Esophagus muscularis mucosa (tissue), 4 donors: ENCODE measurements at regions not wholly inside any gene's neighbourhood (a gene's known extent, or its start where the extent isn't known, plus 50 kb on each side); places are given as distances from the start of the nearest gene placed in this dataset.

Experiments used
- EP300 ChIP-seq: sonication (generic); formaldehyde crosslinking; IDR thresholded peaks from one replicate; pipeline ENCODE4 v1.6.1; 2017; ENCODE audit warnings: antibody characterized with exemption
- POLR2A ChIP-seq: fragments of 450-650 bp; IDR thresholded peaks from one replicate; pipeline ENCODE4 v1.6.1; 2017; ENCODE audit warnings: antibody characterized with exemption, moderate library complexity, mild to moderate bottlenecking, low read depth
- POLR2AphosphoS5 ChIP-seq, 2 donors: sonication (generic); formaldehyde crosslinking; IDR thresholded peaks; one replicate each; pipeline ENCODE4 v1.6.1; 2017; ENCODE audit warnings: antibody characterized with exemption in 2 of 2
- TF ChIP-seq, protein P1 (sequence below), 3 experiments: fragments of 200-600 bp in 2 of 3; fragments of 450-650 bp in 1 of 3; sonication (generic) in 2 of 3; IDR thresholded peaks; one replicate each; pipeline ENCODE4 v1.5.1; 2017 to 2019; ENCODE audit warnings: antibody characterized with exemption in 3 of 3, mild to moderate bottlenecking in 2 of 3, moderate library complexity in 1 of 3

DNA sequence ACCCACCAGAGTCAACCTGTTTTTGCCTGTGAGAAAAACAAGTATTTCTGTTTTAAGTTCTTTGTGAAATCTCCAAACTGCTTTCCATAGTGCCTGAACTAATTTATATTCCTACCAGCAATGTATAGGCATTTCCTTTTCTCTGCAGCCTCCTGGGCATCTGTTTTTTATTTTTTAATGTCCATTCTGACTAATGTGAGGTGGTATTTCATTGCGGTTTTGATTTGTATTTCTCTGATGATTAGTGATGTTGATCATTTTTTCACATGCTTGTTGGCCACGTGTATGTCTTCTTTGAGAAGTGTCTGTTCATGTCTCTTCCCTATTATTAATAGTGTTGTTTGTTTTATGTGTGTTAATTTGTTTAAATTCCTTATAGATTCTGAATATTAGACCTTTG lies 820.5 kb downstream of the MCTP2 start:
- TF ChIP-seq, protein P1, sequence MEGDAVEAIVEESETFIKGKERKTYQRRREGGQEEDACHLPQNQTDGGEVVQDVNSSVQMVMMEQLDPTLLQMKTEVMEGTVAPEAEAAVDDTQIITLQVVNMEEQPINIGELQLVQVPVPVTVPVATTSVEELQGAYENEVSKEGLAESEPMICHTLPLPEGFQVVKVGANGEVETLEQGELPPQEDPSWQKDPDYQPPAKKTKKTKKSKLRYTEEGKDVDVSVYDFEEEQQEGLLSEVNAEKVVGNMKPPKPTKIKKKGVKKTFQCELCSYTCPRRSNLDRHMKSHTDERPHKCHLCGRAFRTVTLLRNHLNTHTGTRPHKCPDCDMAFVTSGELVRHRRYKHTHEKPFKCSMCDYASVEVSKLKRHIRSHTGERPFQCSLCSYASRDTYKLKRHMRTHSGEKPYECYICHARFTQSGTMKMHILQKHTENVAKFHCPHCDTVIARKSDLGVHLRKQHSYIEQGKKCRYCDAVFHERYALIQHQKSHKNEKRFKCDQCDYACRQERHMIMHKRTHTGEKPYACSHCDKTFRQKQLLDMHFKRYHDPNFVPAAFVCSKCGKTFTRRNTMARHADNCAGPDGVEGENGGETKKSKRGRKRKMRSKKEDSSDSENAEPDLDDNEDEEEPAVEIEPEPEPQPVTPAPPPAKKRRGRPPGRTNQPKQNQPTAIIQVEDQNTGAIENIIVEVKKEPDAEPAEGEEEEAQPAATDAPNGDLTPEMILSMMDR (IDR thresholded peaks at IDR 0.05): no peak
- TF ChIP-seq POLR2AphosphoS5 (IDR thresholded peaks at IDR 0.05) (no peak), POLR2A (no peak), EP300 (no peak)
